ENCODE measurements at regions not wholly inside any gene's neighbourhood (a gene's known extent, or its start where the extent isn't known, plus 50 kb on each side); places are given as distances from the start of the nearest gene placed in this dataset.

- in situ Hi-C loops (cut with HindIII; ENCODE audit: low sequenced_read_pairs), result no loop called here
Measured at GRCh38 chr13:105142556-105142955, 1392.9 kb downstream of the EFNB2 start.

- in situ Hi-C loops (cut with HindIII; ENCODE audit: low sequenced_read_pairs), result no loop called here
Measured at GRCh38 chr13:105139380-105140285, 1395.8 kb downstream of the EFNB2 start.

GRCh38 chr13:105139048-105139379 lies 1396.4 kb downstream of the EFNB2 start:
- in situ Hi-C loops (cut with HindIII; ENCODE audit: low sequenced_read_pairs), result no loop called here

- in situ Hi-C loops (cut with HindIII; ENCODE audit: low sequenced_read_pairs), result no loop called here
Measured at GRCh38 chr13:105135852-105136615, 1399.4 kb downstream of the EFNB2 start.

DNA sequence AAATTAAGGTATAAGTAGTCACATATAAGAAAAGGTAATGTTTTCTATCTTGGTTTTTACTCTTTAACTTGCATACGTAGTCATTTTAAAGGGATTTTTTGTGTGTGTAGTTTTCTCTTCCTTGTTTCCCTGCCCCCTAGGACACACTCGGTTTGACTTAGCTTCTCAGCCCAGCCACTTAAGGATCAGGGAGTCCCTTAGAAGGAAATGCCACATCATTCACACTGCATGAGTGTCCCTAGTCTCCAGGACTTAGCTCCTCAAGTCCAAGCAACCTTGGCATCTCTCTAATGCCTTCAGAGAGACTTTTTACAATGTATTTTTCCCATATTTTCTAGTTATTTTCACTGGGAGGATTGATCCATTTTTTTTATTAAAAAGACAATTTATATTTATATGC lies 1407.7 kb downstream of the EFNB2 start:
- in situ Hi-C loops (cut with HindIII; ENCODE audit: low sequenced_read_pairs), result no loop called here

DNA sequence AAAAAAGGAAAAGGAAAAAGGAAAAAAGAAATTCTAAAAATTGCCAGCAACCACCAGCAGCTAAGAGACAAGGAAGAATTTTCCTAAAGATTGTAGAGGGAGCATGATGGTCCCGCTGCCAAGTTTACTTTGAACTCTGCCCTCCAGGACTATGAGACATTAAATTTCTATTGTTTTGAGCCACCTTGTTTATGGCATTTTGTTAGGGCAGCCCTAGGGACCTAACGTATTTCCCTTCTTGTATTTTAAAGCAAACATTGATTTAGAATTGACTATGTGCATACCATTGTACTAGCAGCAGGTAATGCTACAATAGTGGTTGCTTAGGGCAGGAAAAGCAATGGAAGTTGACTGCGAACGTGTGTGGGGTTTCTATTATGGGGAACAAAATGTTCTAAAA lies 1414.2 kb downstream of the EFNB2 start:
- in situ Hi-C loops (cut with HindIII; ENCODE audit: low sequenced_read_pairs), result no loop called here

DNA sequence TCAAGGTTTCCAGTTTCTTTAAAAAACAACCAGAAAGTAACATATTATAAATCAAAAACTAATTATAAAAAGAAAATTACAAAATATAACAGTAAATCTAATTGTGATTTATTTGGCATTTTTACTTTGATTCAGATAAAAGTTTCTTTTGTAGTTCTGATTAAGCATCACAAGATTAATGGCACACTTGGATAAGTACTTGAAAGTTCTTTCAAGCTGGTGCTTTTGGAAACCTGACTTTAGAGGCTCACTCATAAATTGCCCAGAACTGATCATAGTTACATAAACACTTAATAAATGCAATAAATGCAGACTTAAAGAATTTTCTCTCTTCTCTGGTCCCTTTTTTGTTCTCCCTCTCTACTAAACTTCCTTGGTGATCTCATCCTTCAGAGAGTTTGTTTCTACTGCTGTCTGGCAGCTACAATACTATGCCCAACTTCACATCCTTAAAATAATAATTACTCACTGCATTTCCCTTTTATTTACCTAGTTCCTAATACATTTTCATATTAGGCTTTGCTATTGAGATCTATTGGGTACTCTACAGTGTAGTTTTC lies 1417.0 kb downstream of the EFNB2 start:
- in situ Hi-C loops (cut with HindIII; ENCODE audit: low sequenced_read_pairs), result no loop called here

DNA sequence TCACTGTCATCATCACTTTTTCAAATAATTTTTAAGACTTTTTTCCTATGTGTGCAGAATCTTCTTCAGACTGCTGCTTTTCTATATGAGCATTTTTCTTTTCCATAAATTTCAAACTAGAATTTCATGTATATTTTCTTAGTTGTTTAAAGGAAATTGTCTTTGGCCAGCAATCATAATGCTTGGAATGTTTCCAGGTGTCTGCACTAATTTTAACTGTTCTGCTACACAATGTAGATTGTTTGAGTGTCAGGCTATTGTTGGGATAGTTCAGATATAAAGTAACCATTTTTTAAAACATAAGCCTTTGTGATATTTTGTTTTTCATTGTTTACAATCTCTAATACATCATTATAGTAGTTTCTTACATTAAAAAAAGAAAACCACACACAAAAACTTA lies 1418.5 kb downstream of the EFNB2 start:
- in situ Hi-C loops (cut with HindIII; ENCODE audit: low sequenced_read_pairs), result no loop called here

- in situ Hi-C loops (cut with HindIII; ENCODE audit: low sequenced_read_pairs), result no loop called here
Measured at GRCh38 chr13:105112561-105112960, 1422.9 kb downstream of the EFNB2 start.

GRCh38 chr13:105107781-105108180 lies 1427.7 kb downstream of the EFNB2 start:
- in situ Hi-C loops (cut with HindIII; ENCODE audit: low sequenced_read_pairs), result no loop called here

- in situ Hi-C loops (cut with HindIII; ENCODE audit: low sequenced_read_pairs), result no loop called here
Measured at GRCh38 chr13:105105471-105105870, 1430.0 kb downstream of the EFNB2 start.

DNA sequence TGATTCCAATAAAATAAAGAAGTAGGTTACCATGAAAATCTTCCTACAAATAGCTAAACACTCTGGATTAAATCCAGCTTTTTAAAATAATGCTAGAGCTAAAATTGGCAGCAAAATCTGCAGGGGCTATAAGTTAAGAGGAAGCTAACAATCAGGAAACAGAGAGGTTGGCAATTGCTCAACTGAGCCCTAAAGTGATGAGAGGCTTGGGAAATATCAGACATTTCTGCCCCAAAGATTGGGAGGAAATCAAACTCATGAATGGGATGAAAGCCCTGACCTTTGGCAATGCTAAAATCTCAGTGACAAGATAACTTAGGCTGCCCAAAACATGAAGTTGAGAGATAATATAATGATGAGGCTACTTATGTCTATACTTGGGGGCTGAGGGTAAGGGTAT lies 1437.9 kb downstream of the EFNB2 start:
- in situ Hi-C loops (cut with HindIII; ENCODE audit: low sequenced_read_pairs), result no loop called here

DNA sequence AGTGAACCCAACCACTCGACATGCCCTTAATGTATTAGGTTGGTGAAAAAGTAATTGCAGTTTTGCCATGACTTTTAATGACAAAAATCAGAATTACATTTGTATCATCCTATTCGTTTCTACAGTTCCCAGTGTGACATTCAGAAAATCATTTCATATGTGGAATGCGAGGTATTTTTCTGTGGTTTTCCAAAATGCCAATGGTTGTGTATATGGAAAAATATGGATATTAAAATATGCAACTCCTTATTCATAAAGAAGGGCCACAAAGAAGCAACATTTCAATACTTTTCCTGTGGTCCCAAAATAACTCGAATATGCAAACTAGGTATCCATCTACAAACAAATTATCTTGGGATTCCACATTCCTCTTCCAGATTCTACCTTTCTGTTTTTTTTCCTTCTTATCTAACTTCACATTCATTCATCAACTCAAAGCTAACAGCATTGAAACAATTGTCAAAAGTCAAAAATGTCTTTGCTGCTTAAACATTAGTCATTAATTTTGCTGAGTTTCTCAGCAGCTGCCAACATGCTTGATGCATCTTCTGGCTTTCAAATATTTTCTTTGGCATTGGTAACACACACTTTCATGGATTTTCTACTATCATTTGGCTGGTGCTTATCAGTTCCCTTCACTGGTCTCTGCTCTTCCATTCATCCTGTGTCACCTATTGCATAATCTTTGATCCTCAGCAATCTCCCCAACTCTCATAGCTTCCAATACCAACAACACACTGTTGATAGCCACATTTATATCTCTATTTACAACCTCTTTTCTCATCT lies 1445.4 kb downstream of the EFNB2 start:
- in situ Hi-C loops (cut with HindIII; ENCODE audit: low sequenced_read_pairs), result no loop called here

- in situ Hi-C loops (cut with HindIII; ENCODE audit: low sequenced_read_pairs), result no loop called here
Measured at GRCh38 chr13:105087945-105088344, 1447.5 kb downstream of the EFNB2 start.

- in situ Hi-C loops (cut with HindIII; ENCODE audit: low sequenced_read_pairs), result no loop called here
Measured at GRCh38 chr13:105084931-105085330, 1450.5 kb downstream of the EFNB2 start.

- in situ Hi-C loops (cut with HindIII; ENCODE audit: low sequenced_read_pairs), result no loop called here
Measured at GRCh38 chr13:105083992-105084391, 1451.5 kb downstream of the EFNB2 start.

DNA sequence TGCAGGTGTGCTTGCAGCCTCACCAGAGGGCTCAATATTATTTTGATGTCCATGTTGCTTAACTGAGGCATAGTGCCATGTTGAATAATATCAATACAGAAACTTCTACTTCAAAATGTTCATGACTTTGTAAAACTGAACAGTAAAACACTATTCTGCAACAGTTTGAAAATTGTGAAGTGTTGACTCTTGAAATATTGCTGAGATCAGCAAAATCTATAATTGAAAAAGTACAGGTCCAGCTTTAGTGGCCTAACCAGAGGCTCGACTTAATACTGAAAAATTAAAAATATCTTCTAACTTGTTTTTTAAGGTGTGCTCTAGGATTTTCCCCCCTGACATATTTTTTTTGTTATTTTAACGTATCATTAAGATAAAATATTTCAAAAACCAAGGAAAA lies 1460.7 kb downstream of the EFNB2 start:
- in situ Hi-C loops (cut with HindIII; ENCODE audit: low sequenced_read_pairs), result no loop called here

- in situ Hi-C loops (cut with HindIII; ENCODE audit: low sequenced_read_pairs), result no loop called here
Measured at GRCh38 chr13:105073041-105073440, 1462.4 kb downstream of the EFNB2 start.

DNA sequence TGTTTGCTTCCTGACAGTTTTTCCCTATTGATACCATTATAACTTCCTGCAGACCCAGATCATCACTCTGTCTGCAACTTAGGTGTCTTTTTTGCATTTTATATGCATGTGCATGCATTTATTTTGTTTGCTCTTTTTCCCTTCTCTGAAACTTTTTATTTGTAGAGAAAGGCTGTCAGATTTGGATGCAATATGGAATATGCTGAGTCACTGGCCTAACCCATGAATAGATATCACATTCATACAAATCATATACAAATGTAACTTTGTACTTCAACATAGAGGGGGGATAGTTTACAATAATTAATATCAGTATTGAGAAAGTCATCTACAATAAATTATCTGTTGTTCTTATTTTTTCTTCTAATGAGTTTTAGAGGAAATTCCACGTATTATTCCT lies 1465.0 kb downstream of the EFNB2 start:
- in situ Hi-C loops (cut with HindIII; ENCODE audit: low sequenced_read_pairs), result no loop called here

DNA sequence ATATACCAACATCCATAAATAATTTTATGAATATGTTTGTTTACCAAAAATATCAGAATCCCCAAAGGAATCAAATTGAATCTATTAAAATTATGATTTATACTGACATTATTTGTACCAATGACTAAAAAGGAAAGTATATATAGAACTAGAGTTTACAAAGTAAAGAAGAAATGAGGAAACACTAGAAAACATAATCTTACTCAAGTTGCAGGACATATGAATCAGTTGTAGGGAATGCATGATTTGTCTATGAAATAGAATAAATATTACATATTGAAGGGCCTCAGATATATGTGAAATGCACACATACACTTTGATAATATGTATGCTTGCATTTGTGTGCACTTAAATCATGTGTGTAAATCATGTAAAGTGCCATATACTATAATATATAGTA lies 1466.4 kb downstream of the EFNB2 start:
- in situ Hi-C loops (cut with HindIII; ENCODE audit: low sequenced_read_pairs), result no loop called here

DNA sequence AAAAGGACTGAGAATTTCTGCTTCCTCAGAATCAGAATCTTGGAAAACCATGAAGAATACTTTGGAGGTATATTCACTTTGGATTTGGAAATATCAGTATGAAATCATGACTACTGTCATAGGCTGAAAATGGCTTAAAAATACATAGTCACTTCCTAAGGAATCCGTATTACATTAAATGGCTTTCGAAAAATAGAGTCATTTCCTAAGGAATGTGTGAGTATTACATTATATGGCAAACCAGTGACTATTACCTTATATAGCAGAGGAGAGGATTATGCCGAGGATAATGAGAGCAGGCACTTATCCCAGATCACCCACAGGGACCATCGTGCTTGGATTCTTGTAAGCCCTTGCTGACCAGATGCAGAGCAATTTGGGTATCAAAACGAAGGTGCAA lies 1471.8 kb downstream of the EFNB2 start:
- in situ Hi-C loops (cut with HindIII; ENCODE audit: low sequenced_read_pairs), result no loop called here

All from DLD1 (cell line).